IPS-18a (cell line): ENCODE measurements at regions not wholly inside any gene's neighbourhood (a gene's known extent, or its start where the extent isn't known, plus 50 kb on each side); places are given as distances from the start of the nearest gene placed in this dataset.

ENCODE experiments used
- H3K27ac ChIP-seq: one replicate; pipeline ENCODE4 v1.5.1; 2013; ENCODE audit warnings: low read length
- H3K27me3 ChIP-seq: one replicate; pipeline ENCODE4 v1.6.1; 2013; ENCODE audit warnings: mild to moderate bottlenecking, low read length; ENCODE audit not compliant: control insufficient read depth, insufficient read depth
- H3K36me3 ChIP-seq: one replicate; pipeline ENCODE4 v1.6.1; 2013; ENCODE audit warnings: low read depth, low read length; ENCODE audit not compliant: control insufficient read depth
- H3K4me1 ChIP-seq: one replicate; pipeline ENCODE4 v1.6.1; 2013; ENCODE audit warnings: low read depth, low read length; ENCODE audit not compliant: control insufficient read depth
- H3K4me3 ChIP-seq: one replicate; pipeline ENCODE4 v1.5.1; 2013; ENCODE audit warnings: low read length
- H3K9ac ChIP-seq: one replicate; pipeline ENCODE4 v1.6.1; 2013; ENCODE audit warnings: mild to moderate bottlenecking, low read length, moderate library complexity
- H3K9me3 ChIP-seq: one replicate; pipeline ENCODE4 v1.6.1; 2013; ENCODE audit warnings: low read depth, low read length; ENCODE audit not compliant: control insufficient read depth

DNA sequence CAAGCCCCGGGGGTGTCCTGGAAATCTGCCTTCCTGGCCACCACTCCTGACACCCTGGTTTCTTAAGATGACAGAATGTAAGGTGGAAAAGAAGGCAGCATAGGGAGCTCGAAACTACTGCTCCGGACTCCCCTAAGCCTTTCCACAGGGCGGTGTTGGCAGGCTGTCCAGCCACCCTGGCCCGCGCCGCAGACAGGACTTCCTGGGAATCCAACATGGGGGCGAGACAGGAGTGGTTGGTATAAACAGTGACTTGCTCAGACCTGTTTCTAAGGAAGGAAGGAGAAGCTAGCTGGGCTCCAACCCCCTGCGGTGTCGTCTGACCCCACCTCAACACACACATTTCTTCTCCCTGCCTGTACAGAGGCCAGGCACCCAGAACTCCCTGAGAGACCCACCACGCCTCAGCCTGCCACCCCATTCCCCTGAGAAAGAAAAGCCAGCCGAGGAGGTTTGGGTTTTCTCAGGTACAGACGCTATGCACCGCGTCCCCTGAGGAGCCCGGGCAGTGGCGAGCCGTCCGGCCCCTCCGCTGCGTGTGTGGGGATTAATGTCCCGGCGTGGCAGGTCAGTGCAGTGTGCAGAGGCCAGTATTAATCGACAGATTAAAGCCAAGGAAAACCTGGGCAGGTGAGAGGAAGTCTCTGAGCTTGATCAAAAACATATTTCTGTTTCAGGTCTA lies 349.6 kb upstream of the MKI67 start:
- Histone ChIP-seq H3K9me3 (no peaks in the 10 kb centered on the region), H3K27ac (no peak overlapping the region), H3K4me1 (no peaks in the 10 kb centered on the region), H3K27me3 (no peaks in the 10 kb centered on the region), H3K36me3 (no peaks in the 10 kb centered on the region), H3K9ac (no peak overlapping the region), H3K4me3 (no peak overlapping the region)

- Histone ChIP-seq H3K27ac (no peak overlapping the region), H3K36me3 (no peaks in the 10 kb centered on the region), H3K27me3 (no peaks in the 10 kb centered on the region), H3K4me1 (no peaks in the 10 kb centered on the region), H3K9me3 (no peaks in the 10 kb centered on the region), H3K4me3 (no peak overlapping the region), H3K9ac (no peak overlapping the region)
Observed at GRCh38 chr10:128476368-128476725, 350.1 kb upstream of the MKI67 start.

GRCh38 chr10:128476845-128477244 lies 350.6 kb upstream of the MKI67 start:
- no peak overlapping the region for H3K4me3 ChIP-seq
- no peaks in the 10 kb centered on the region for H3K27me3 ChIP-seq
- no peaks in the 10 kb centered on the region for H3K36me3 ChIP-seq
- no peak overlapping the region for H3K27ac ChIP-seq
- no peak overlapping the region for H3K9ac ChIP-seq
- no peaks in the 10 kb centered on the region for H3K9me3 ChIP-seq
- no peaks in the 10 kb centered on the region for H3K4me1 ChIP-seq

GRCh38 chr10:128480601-128481000 lies 354.4 kb upstream of the MKI67 start:
- H3K9ac ChIP-seq: no peak overlapping the region
- no peaks in the 10 kb centered on the region for H3K9me3 ChIP-seq
- peaks cover 6% of the 10 kb centered on the region for H3K4me1 ChIP-seq
- no peaks in the 10 kb centered on the region for H3K27me3 ChIP-seq
- no peaks in the 10 kb centered on the region for H3K36me3 ChIP-seq
- no peak overlapping the region for H3K4me3 ChIP-seq
- H3K27ac ChIP-seq: no peak overlapping the region

DNA sequence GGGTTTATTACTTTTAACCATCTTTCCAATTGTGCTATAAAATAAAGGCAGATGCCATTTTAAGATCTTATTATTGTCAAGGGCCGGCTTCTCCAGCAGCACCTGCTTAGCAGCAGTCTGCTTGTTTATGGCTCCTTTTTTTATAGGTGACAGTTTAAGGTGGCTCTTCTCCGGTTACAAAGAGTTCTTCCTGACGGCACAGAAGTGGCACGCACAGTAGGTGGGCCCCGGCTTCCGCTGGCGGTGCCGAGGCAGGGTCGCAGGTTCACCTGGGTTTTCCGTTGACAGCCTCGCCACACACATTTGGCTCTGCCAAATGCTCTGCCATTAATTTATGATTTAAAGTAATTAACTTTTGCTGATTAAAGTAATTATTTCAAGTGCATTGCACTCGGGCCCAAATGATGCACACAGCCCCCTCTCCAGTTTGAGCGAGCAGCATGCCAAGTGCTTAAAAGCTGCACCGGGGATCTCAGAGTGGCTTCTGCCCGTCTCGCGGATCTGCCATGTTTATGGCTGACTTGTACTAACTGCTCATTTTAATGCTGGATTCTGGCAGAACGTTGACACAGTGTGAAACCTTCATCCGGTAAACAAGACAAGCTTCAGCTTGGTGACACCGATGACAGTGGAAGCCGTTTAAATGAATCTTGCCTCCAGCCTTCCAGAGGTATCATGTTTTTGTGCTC lies 355.1 kb upstream of the MKI67 start:
- no peaks in the 10 kb centered on the region for H3K36me3 ChIP-seq
- H3K9me3 ChIP-seq: no peaks in the 10 kb centered on the region
- no peak overlapping the region for H3K27ac ChIP-seq
- H3K27me3 ChIP-seq: no peaks in the 10 kb centered on the region
- peaks cover 6% of the 10 kb centered on the region for H3K4me1 ChIP-seq
- no peak overlapping the region for H3K4me3 ChIP-seq
- H3K9ac ChIP-seq: no peak overlapping the region

GRCh38 chr10:128482052-128482451 lies 355.8 kb upstream of the MKI67 start:
- H3K4me3 ChIP-seq: no peak overlapping the region
- no peak overlapping the region for H3K9ac ChIP-seq
- H3K27ac ChIP-seq: no peak overlapping the region
- no peaks in the 10 kb centered on the region for H3K9me3 ChIP-seq
- H3K27me3 ChIP-seq: no peaks in the 10 kb centered on the region
- peaks cover 6% of the 10 kb centered on the region for H3K4me1 ChIP-seq
- no peaks in the 10 kb centered on the region for H3K36me3 ChIP-seq

DNA sequence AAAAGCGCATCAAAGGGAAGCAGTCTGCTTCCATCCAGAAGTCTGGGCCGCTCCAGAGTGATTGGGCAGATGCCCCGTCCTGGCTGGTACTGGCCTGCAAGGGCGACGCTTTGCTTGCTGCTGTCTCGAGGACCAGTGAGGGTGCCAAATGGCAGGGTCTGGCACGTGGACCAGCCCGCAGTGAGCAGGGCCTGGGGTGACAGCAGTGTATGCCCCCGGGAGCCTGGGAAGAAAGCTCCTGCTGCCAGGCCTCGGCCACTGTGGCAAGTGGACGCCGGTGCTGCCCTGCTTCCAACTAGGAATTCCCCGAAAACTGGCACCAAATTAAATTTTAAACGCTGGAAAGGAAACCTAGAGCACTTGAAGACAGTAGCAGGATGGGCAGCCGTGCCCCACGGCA lies 357.0 kb upstream of the MKI67 start:
- Histone ChIP-seq H3K36me3 (no peaks in the 10 kb centered on the region), H3K27me3 (no peaks in the 10 kb centered on the region), H3K4me1 (peaks cover 6% of the 10 kb centered on the region), H3K9ac (no peak overlapping the region), H3K9me3 (no peaks in the 10 kb centered on the region), H3K4me3 (no peak overlapping the region), H3K27ac (no peak overlapping the region)

DNA sequence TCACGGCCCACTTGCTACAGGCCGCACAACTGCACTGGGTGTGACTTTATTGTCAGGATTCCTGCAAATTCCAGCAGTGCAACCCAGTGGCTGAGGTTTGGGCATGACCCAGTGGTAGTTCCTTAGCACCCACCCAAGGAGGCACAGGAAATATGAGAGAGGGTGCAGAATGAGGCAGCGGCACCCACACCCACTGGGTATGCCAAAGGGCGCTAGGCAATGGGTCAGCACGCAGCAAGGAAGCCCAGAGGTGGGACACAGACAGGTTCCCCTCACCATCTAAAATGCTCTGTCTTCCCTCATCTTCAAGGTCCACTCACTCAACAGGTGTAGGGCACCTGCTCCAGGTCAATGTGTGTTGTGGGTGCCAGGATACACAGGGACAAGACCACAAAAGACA lies 357.8 kb upstream of the MKI67 start:
- Histone ChIP-seq H3K27me3 (no peaks in the 10 kb centered on the region), H3K27ac (no peak overlapping the region), H3K4me1 (peaks cover 6% of the 10 kb centered on the region), H3K36me3 (no peaks in the 10 kb centered on the region), H3K9ac (no peak overlapping the region), H3K9me3 (no peaks in the 10 kb centered on the region), H3K4me3 (no peak overlapping the region)

GRCh38 chr10:128485701-128486235 lies 359.5 kb upstream of the MKI67 start:
- no peaks in the 10 kb centered on the region for H3K27me3 ChIP-seq
- no peak overlapping the region for H3K4me3 ChIP-seq
- H3K9me3 ChIP-seq: no peaks in the 10 kb centered on the region
- no peak overlapping the region for H3K9ac ChIP-seq
- no peaks in the 10 kb centered on the region for H3K36me3 ChIP-seq
- peaks cover 6% of the 10 kb centered on the region for H3K4me1 ChIP-seq
- no peak overlapping the region for H3K27ac ChIP-seq

DNA sequence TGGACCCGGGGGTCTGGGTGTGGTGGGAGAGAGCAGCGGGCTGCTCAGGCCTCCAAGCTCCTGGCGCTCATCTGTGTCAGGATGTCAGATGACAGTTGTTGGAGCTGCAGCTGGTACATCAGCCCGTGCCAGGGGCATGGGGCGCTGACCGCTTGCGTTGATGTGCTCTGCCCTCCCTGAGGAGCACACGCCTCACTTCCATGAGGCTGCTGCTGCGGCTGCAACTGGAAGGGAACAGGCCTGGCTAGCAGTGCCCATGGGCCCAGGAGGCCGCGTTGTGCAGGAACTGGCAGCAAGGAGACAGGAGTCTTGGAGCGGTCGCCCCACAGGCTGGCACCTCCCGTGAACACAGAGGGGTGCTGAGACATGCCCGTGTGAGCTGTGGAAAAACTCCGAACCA lies 361.3 kb upstream of the MKI67 start:
- H3K36me3 ChIP-seq: no peaks in the 10 kb centered on the region
- H3K27me3 ChIP-seq: no peaks in the 10 kb centered on the region
- H3K4me1 ChIP-seq: peaks cover 6% of the 10 kb centered on the region
- H3K9me3 ChIP-seq: no peaks in the 10 kb centered on the region
- H3K27ac ChIP-seq: no peak overlapping the region
- no peak overlapping the region for H3K4me3 ChIP-seq
- H3K9ac ChIP-seq: no peak overlapping the region

DNA sequence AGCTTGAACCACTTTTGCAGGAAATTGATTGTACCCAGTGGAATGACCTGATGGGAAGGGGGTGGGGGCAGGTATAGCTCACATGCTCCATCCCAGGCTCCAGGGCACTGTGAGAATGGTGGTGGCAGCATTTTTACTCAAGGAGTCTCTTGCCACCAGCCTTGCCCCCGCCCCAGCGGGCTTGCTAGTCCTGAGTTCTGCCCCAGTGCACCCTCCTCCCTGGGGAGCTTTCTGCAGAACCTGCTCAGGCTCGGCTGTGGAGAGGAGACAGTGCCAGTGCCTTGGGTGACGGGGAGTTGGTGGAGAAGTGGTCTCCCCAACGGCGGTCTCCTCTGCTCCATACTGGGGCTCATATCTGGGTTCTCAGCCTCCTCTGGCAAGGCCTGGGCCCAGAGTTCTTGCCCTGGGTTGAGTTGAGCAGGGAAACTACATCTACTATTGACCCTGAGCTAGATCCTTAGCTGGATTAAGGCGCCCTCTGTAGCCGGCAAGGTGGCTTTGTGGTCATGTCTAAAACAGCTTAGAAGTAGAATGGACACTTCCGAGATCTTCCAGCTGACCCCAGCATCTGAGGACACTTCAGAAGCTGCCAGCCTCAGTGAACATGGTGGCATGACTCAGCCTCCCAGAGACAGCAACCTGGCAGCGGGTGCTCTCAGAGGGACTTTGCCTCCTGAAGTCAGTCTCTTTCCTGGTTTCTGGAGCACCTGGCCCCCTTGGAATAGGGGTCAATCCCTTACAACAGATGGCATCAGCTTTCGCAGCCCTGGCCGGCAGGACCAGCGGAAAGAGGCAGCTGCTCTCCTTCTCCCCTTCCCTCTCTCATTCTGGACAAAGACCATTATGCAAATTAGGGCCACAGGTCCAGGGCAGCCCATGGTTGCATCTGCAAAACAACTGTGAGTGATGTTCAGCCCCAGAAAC lies 363.4 kb upstream of the MKI67 start:
- Histone ChIP-seq H3K27ac (no peak overlapping the region), H3K27me3 (no peaks in the 10 kb centered on the region), H3K36me3 (no peaks in the 10 kb centered on the region), H3K9ac (no peak overlapping the region), H3K4me3 (no peak overlapping the region), H3K9me3 (no peaks in the 10 kb centered on the region), H3K4me1 (peaks cover 6% of the 10 kb centered on the region)
